PC-9 (cell line): ENCODE measurements at regions not wholly inside any gene's neighbourhood (a gene's known extent, or its start where the extent isn't known, plus 50 kb on each side); places are given as distances from the start of the nearest gene placed in this dataset.

Experiments
- CTCF ChIP-seq: fragments of 200-600 bp; sonication (generic); conservative IDR thresholded peaks from 2 replicates; pipeline ENCODE4 v1.6.1; 2017; ENCODE audit warnings: mixed run types, antibody characterized with exemption, mild to moderate bottlenecking, moderate library complexity
- EZH2 ChIP-seq: fragments of 200-600 bp; sonication (generic); IDR thresholded peaks from 2 replicates; pipeline ENCODE4 v1.8.0; 2017; ENCODE audit warnings: antibody characterized with exemption, low read depth

- TF ChIP-seq EZH2 (no peak), CTCF (no peak)
Observed at GRCh38 chr14:79971330-79971729, 240.0 kb downstream of the DIO2 start.
